GM12878 (cell line): ENCODE measurements at regions not wholly inside any gene's neighbourhood (a gene's known extent, or its start where the extent isn't known, plus 50 kb on each side); places are given as distances from the start of the nearest gene placed in this dataset.

Source experiments
- HDGF ChIP-seq: fragments of 450-650 bp; IDR thresholded peaks from 2 replicates; pipeline ENCODE4 v1.6.1; 2016; ENCODE audit warnings: antibody characterized with exemption
- TF ChIP-seq, protein P1 (sequence below), 3 experiments: IDR thresholded peaks in 2 of 3; conservative IDR thresholded peaks in 1 of 3; 2 replicates each; pipeline ENCODE4 v1.5.1; 2011; ENCODE audit warnings: low read depth in 3 of 3, low read length in 3 of 3, mild to moderate bottlenecking in 3 of 3, control low read depth in 2 of 3, moderate library complexity in 2 of 3, inconsistent platforms in 1 of 3, mixed read lengths in 1 of 3; ENCODE audit not compliant: control insufficient read depth in 2 of 3, insufficient read depth in 1 of 3; ENCODE audit errors: extremely low read depth in 1 of 3

DNA sequence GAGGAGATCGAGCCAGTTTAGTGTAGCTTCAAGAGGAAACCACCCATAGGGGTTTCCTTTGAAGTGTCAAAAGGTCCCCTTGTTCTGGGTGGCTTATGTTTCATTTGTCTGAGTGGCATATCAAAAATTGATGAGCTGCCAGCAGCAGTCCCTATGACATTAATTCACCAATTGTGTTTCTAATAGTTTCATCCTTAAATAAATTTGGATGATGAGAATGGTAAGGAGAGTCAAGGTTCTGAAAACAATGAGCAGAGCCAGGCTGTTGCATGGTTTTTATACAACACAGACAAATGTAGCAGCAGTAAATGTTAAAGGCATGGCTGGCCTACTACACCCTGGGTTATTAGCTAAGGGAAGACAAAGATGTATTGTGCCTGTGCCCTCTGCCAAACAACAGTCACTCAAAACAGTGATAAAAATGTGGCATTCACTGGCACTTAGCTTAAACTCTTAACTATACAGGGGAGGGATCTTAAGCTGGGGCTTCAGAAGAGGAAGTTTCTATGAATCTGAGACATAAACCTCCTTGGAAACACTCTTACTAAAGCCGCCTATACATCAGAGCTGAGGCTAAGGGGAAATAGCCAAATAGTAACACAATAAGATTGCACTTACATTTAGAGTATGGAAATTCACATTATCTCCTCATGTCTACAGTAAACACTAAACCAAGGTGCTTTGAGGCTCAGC is 200.5 kb downstream of the POU4F1 start:
- TF ChIP-seq, protein P1, sequence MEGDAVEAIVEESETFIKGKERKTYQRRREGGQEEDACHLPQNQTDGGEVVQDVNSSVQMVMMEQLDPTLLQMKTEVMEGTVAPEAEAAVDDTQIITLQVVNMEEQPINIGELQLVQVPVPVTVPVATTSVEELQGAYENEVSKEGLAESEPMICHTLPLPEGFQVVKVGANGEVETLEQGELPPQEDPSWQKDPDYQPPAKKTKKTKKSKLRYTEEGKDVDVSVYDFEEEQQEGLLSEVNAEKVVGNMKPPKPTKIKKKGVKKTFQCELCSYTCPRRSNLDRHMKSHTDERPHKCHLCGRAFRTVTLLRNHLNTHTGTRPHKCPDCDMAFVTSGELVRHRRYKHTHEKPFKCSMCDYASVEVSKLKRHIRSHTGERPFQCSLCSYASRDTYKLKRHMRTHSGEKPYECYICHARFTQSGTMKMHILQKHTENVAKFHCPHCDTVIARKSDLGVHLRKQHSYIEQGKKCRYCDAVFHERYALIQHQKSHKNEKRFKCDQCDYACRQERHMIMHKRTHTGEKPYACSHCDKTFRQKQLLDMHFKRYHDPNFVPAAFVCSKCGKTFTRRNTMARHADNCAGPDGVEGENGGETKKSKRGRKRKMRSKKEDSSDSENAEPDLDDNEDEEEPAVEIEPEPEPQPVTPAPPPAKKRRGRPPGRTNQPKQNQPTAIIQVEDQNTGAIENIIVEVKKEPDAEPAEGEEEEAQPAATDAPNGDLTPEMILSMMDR (IDR thresholded peaks at IDR 0.05 in 2 of 3, conservative IDR thresholded peaks at IDR 0.05 in 1 of 3; ENCODE audit: control insufficient read depth in 2 of 3, extremely low read depth in 1 of 3, insufficient read depth in 1 of 3, low read depth in 3 of 3, low read length in 3 of 3), result no peak
- TF ChIP-seq HDGF, result no peak
